HEK293 (cell line): ENCODE measurements at regions not wholly inside any gene's neighbourhood (a gene's known extent, or its start where the extent isn't known, plus 50 kb on each side); places are given as distances from the start of the nearest gene placed in this dataset.

Source experiments
- CTCF ChIA-PET: fragments of 350-600 bp; formaldehyde crosslinking; extraction: SDS; loops from one replicate; lab custom pipeline; 2021; ENCODE audit warnings: antibody characterized with exemption; lab: Yijun Ruan, JAX
- POLR2A ChIA-PET: fragments of 300-600 bp; formaldehyde crosslinking; extraction: SDS; loops from one replicate; lab custom pipeline; 2020; ENCODE audit warnings: antibody characterized with exemption, inconsistent platforms; lab: Yijun Ruan, JAX
- H3K27ac ChIP-seq: fragments of 200-500 bp; sonication (Bioruptor generic); 2 replicates; pipeline ENCODE4 v1.5.1; 2014; ENCODE audit warnings: low read depth, low read length, control low read depth, inconsistent platforms; ENCODE audit errors: extremely low read depth
- H3K36me3 ChIP-seq, 2 experiments: fragments of 200-500 bp in 1 of 2; sonication (Bioruptor generic) in 1 of 2; 1 replicate in 1 of 2; 2 replicates in 1 of 2; pipeline ENCODE4 v1.5.1; 2014 to 2017; ENCODE audit warnings: inconsistent platforms in 2 of 2, low read length in 2 of 2; ENCODE audit not compliant: control insufficient read depth in 2 of 2, insufficient read depth in 1 of 2
- H3K4me1 ChIP-seq: fragments of 200-500 bp; sonication (Bioruptor generic); 2 replicates; pipeline ENCODE4 v1.5.1; 2014; ENCODE audit warnings: mild to moderate bottlenecking, low read length, inconsistent platforms; ENCODE audit not compliant: control insufficient read depth, insufficient read depth
- H3K4me3 ChIP-seq: 2 replicates; pipeline ENCODE4 v1.5.1; 2011; ENCODE audit warnings: low read depth, mild to moderate bottlenecking, control low read depth, low read length, moderate library complexity
- H3K9me3 ChIP-seq: fragments of 200-500 bp; sonication (Bioruptor generic); 2 replicates; pipeline ENCODE4 v1.5.1; 2014; ENCODE audit warnings: low read depth, low read length, inconsistent platforms; ENCODE audit not compliant: control insufficient read depth, insufficient read depth
- ELK4 ChIP-seq: IDR thresholded peaks from 2 replicates; pipeline ENCODE4 v1.6.1; 2011; ENCODE audit warnings: mild to moderate bottlenecking, low read depth, low read length, borderline replicate concordance
- GLIS2 ChIP-seq: fragments of 450-650 bp; formaldehyde crosslinking; IDR thresholded peaks from 2 replicates; pipeline ENCODE4 v1.5.1; 2016; ENCODE audit warnings: missing biosample characterization, missing genetic modification characterization
- HOXD13 ChIP-seq: sonication (generic); formaldehyde crosslinking; IDR thresholded peaks from 2 replicates; pipeline ENCODE4 v1.8.0; 2022; ENCODE audit warnings: missing genetic modification reagents, borderline replicate concordance
- KLF10 ChIP-seq: fragments of 450-650 bp; IDR thresholded peaks from 2 replicates; pipeline ENCODE4 v1.5.1; 2018; ENCODE audit warnings: missing biosample characterization, mild to moderate bottlenecking, missing genetic modification characterization
- KLF9 ChIP-seq: fragments of 450-650 bp; formaldehyde crosslinking; IDR thresholded peaks from 2 replicates; pipeline ENCODE4 v1.5.1; 2016; ENCODE audit warnings: missing biosample characterization, missing genetic modification characterization, low read depth
- SCRT1 ChIP-seq: fragments of 450-650 bp; formaldehyde crosslinking; IDR thresholded peaks from 2 replicates; pipeline ENCODE4 v1.5.1; 2016; ENCODE audit warnings: missing biosample characterization, missing genetic modification characterization, borderline replicate concordance
- ZNF24 ChIP-seq: fragments of 450-650 bp; formaldehyde crosslinking; IDR thresholded peaks from 2 replicates; pipeline ENCODE4 v1.5.1; 2016; ENCODE audit warnings: missing biosample characterization, missing genetic modification characterization
- ZNF248 ChIP-seq: fragments of 450-650 bp; formaldehyde crosslinking; IDR thresholded peaks from 2 replicates; pipeline ENCODE4 v1.5.1; 2017; ENCODE audit warnings: missing biosample characterization, missing genetic modification characterization
- ZNF26 ChIP-seq: fragments of 450-650 bp; formaldehyde crosslinking; IDR thresholded peaks from 2 replicates; pipeline ENCODE4 v1.5.1; 2016; ENCODE audit warnings: missing biosample characterization, missing genetic modification characterization
- ZNF274 ChIP-seq, 2 experiments: fragments of 200-500 bp in 1 of 2; fragments of 450-650 bp in 1 of 2; sonication (Bioruptor generic) in 1 of 2; formaldehyde crosslinking in 1 of 2; IDR thresholded peaks; 2 replicates each; pipeline versions ENCODE4 v1.5.1 to v1.6.1; 2014 to 2016; ENCODE audit warnings: borderline replicate concordance in 1 of 2, inconsistent platforms in 1 of 2, low read length in 1 of 2, missing biosample characterization in 1 of 2, missing genetic modification characterization in 1 of 2
- ZNF362 ChIP-seq: fragments of 450-650 bp; formaldehyde crosslinking; IDR thresholded peaks from 2 replicates; pipeline ENCODE4 v1.5.1; 2016; ENCODE audit warnings: missing biosample characterization, missing genetic modification characterization
- ZNF404 ChIP-seq: fragments of 450-650 bp; formaldehyde crosslinking; IDR thresholded peaks from 2 replicates; pipeline ENCODE4 v1.5.1; 2017; ENCODE audit warnings: missing biosample characterization, missing genetic modification characterization
- ZNF426 ChIP-seq: fragments of 450-650 bp; formaldehyde crosslinking; IDR thresholded peaks from 2 replicates; pipeline ENCODE4 v1.5.1; 2017; ENCODE audit warnings: missing biosample characterization, missing genetic modification characterization, mild to moderate bottlenecking, inconsistent platforms, moderate library complexity
- ZNF639 ChIP-seq: fragments of 450-650 bp; formaldehyde crosslinking; IDR thresholded peaks from 2 replicates; pipeline ENCODE4 v1.5.1; 2016; ENCODE audit warnings: missing biosample characterization, missing genetic modification characterization
- ZNF768 ChIP-seq: fragments of 450-650 bp; formaldehyde crosslinking; IDR thresholded peaks from 2 replicates; pipeline ENCODE4 v1.5.1; 2018; ENCODE audit warnings: missing biosample characterization, mild to moderate bottlenecking, missing genetic modification characterization
- ZSCAN16 ChIP-seq: fragments of 450-650 bp; formaldehyde crosslinking; IDR thresholded peaks from 2 replicates; pipeline ENCODE4 v1.5.1; 2016; ENCODE audit warnings: missing biosample characterization, missing genetic modification characterization
- ZSCAN4 ChIP-seq: fragments of 450-650 bp; formaldehyde crosslinking; IDR thresholded peaks from 2 replicates; pipeline ENCODE4 v1.5.1; 2017; ENCODE audit warnings: missing biosample characterization, missing genetic modification characterization

GRCh38 chr9:105830461-105830860 lies 136.1 kb downstream of the TMEM38B start (continued):
- TF ChIP-seq ZNF362 (tag by site-specific recombination) (no peak), ZNF768 (tag by site-specific recombination) (no peak), GLIS2 (tag by site-specific recombination) (no peak)

GRCh38 chr9:105832096-105832710 lies 137.9 kb downstream of the TMEM38B start:
- Histone ChIP-seq H3K27ac (no peak overlapping the region), H3K9me3 (no peaks in the 10 kb centered on the region), H3K4me3 (no peak overlapping the region), H3K4me1 (no peaks in the 10 kb centered on the region), H3K36me3 (no peaks in the 10 kb centered on the region)
- no peak for TF ChIP-seq ZNF248 (tag by site-specific recombination)
- TF ChIP-seq HOXD13 (CRISPR knock-in tag) = no peak
- no peak for TF ChIP-seq ZNF426 (tag by site-specific recombination)
- no peak for TF ChIP-seq SCRT1
- no peak for TF ChIP-seq ZNF26 (tag by site-specific recombination)
- no peak for TF ChIP-seq ZSCAN4 (tag by site-specific recombination)
- POLR2A ChIA-PET = no interaction called here
- CTCF ChIA-PET = no interaction called here

- POLR2A ChIA-PET = no interaction called here
- H3K27ac ChIP-seq = no peak overlapping the region
Observed at GRCh38 chr9:105833271-105833975, 139.1 kb downstream of the TMEM38B start.

More at GRCh38 chr9:105833271-105833975, 139.1 kb downstream of the TMEM38B start:
- TF ChIP-seq KLF9 (tag by site-specific recombination) (no peak), ZNF24 (tag by site-specific recombination) (no peak), ELK4 (no peak), ZNF274 (IDR thresholded peaks at IDR 0.05; ENCODE audit: low read length) (no peak), ZNF274 (tag by site-specific recombination; IDR thresholded peaks at IDR 0.05; ENCODE audit: borderline replicate concordance) (no peak), ZSCAN16 (tag by site-specific recombination) (no peak), ZSCAN4 (tag by site-specific recombination) (no peak), KLF10 (tag by site-specific recombination) (no peak), ZNF404 (tag by site-specific recombination) (no peak), ZNF639 (tag by site-specific recombination) (no peak)
- no peak overlapping the region for H3K4me3 ChIP-seq
- H3K9me3 ChIP-seq = no peaks in the 10 kb centered on the region
- no peaks in the 10 kb centered on the region for H3K4me1 ChIP-seq
- H3K36me3 ChIP-seq = no peaks in the 10 kb centered on the region
- CTCF ChIA-PET = interaction anchor here (1.0 kb wide), 1 partner anchor 48 kb away, joined by 3 read pairs; no protein-coding TSS in a partner anchor
